Subcutaneous abdominal adipose tissue (tissue), 5 donors: ENCODE measurements at regions not wholly inside any gene's neighbourhood (a gene's known extent, or its start where the extent isn't known, plus 50 kb on each side); places are given as distances from the start of the nearest gene placed in this dataset.
A peak's percentile ranks its signal among the peaks of the same experiment; 100 is the strongest.

Experiments
- H3K27ac ChIP-seq: one replicate; pipeline ENCODE4 v1.7.0; 2013; ENCODE audit warnings: low read depth, mild to moderate bottlenecking, inconsistent platforms, low read length, moderate library complexity
- H3K27me3 ChIP-seq, 5 donors: one replicate each; pipeline ENCODE4 v1.7.0; 2013; ENCODE audit warnings: low read length in 5 of 5, inconsistent platforms in 1 of 5; ENCODE audit not compliant: control insufficient read depth in 5 of 5, insufficient read depth in 4 of 5
- H3K36me3 ChIP-seq, 5 donors: one replicate each; pipeline ENCODE4 v1.7.0; 2013; ENCODE audit warnings: low read length in 5 of 5; ENCODE audit not compliant: control insufficient read depth in 5 of 5, insufficient read depth in 5 of 5
- H3K4me1 ChIP-seq, 5 donors: one replicate each; pipeline ENCODE4 v1.7.0; 2013; ENCODE audit warnings: low read length in 5 of 5, mild to moderate bottlenecking in 3 of 5, moderate library complexity in 1 of 5; ENCODE audit not compliant: control insufficient read depth in 5 of 5, insufficient read depth in 5 of 5
- H3K4me3 ChIP-seq, 5 donors: one replicate each; pipeline ENCODE4 v1.7.0; 2013; ENCODE audit warnings: low read length in 5 of 5, low read depth in 1 of 5
- H3K9ac ChIP-seq, 5 donors: one replicate each; pipeline ENCODE4 v1.7.0; 2013; ENCODE audit warnings: low read length in 5 of 5, mild to moderate bottlenecking in 4 of 5, moderate library complexity in 3 of 5
- H3K9me3 ChIP-seq, 5 donors: one replicate each; pipeline ENCODE4 v1.7.0; 2013; ENCODE audit warnings: low read length in 5 of 5; ENCODE audit not compliant: control insufficient read depth in 5 of 5
- donor health status: healthy.
- donor health status: healthy.
- donor health status: healthy.
- donor health status: healthy.
- donor health status: healthy.

DNA sequence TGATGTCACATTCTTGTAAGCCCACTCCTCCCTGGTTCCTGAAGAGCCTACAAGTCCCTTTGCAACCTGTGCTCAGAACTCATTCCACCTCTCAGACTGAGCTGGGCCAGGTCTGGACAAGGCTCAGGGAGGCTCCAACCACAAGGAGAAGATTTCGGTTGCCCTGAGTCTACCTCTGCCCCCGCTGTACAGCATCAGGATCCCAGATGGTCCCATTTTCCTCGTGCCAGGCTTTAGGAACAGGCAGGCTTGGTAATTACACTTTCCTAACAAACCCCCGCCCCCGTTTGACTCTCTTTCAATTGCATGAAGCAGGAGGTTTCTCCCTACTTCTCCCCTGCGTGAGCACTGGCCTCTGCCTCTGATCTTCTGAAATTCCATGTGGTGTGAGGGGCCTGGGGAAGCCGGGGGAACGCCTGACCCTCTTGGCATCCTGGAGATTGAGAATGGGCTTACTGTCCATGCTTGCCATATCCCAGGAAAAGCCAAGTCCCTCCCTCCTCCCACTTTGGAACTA, 86.9 kb upstream of the CTNNA1 start:
- H3K4me1 ChIP-seq: peaks cover 3 to 33% (median 21%) of the 10 kb centered on the region in 5 donors
- H3K27me3 ChIP-seq: no peaks in the 10 kb centered on the region
- no peaks in the 10 kb centered on the region for H3K36me3 ChIP-seq
- H3K27ac ChIP-seq: no peak overlapping the region
- no peak overlapping the region for H3K9ac ChIP-seq
- no peak overlapping the region for H3K4me3 ChIP-seq
- H3K9me3 ChIP-seq: no peaks in the 10 kb centered on the region

DNA sequence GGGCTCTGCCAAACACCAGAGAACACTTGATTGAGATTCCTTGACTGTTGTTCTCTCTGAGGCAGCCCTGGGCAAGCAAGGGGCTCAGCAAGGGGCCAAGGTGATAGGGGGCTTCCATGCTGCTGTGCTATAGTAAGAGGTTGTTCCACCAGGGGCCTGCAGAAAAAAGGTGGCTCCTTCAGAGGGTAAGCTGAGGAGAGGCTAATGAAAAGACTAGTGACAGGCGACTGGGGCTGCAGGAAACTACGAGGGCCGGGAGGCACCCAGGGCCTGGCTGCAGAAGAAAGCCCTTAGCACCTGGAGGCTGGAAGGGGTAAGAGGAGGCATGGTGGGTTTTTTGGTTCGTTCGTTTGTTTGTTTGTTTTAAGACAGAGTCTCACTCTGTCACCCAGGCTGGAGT, 88.0 kb upstream of the CTNNA1 start:
- Histone ChIP-seq H3K9ac (no peak overlapping the region), H3K36me3 (no peaks in the 10 kb centered on the region)

DNA sequence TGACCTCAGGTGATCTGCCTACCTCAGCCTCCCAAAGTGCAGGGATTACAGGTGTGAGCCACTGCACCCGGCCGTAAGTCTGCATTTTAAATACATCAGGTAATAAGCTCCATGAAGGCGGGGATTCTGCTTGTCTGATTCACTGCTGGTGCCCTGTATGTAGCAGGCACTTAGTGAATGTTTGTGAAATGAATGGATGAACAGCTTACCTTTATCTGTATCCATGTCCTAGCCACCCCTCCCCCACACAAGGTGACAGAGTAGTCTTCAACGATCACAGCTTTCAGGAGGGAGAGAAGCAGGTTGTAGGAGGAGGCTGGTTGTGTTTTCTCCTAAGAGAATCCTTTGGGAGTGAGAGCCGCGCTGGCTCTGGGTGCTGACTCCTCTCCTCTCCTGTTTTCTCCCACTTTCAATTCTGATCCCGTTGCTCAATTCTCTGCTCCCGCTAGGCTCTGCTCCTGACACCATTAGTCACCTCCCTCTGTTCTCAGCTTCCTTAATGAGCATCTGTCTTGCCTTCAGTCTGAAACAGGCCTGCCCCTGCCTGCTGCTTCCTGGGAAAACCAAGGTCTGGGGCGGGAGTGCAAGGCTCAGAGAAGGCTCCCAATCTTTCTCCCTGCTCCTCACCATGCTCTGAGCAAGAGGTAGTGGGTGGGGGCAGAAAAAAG, 88.8 kb upstream of the CTNNA1 start:
- no peaks in the 10 kb centered on the region for H3K27me3 ChIP-seq
- peaks cover 3 to 36% (median 21%) of the 10 kb centered on the region in 5 donors for H3K4me1 ChIP-seq
- no peaks in the 10 kb centered on the region for H3K36me3 ChIP-seq
- no peaks in the 10 kb centered on the region for H3K9me3 ChIP-seq
- H3K27ac ChIP-seq: no peak overlapping the region
- H3K4me3 ChIP-seq: no peak overlapping the region
- no peak overlapping the region for H3K9ac ChIP-seq

More for the DNA sequence above, 88.0 kb upstream of the CTNNA1 start:
- Histone ChIP-seq H3K4me1 (peaks cover 3 to 36% (median 21%) of the 10 kb centered on the region in 5 donors), H3K4me3 (no peak overlapping the region), H3K9me3 (no peaks in the 10 kb centered on the region), H3K27ac (no peak overlapping the region), H3K27me3 (no peaks in the 10 kb centered on the region)

GRCh38 chr5:138663561-138663960, 88.4 kb upstream of the HSPA9 start:
- Histone ChIP-seq H3K9ac (no peak overlapping the region), H3K27me3 (no peaks in the 10 kb centered on the region), H3K9me3 (no peaks in the 10 kb centered on the region), H3K4me3 (peak overlapping the region in 1 of 5 donors; percentile 26), H3K36me3 (no peaks in the 10 kb centered on the region), H3K27ac (no peak overlapping the region), H3K4me1 (peaks cover 3 to 36% (median 21%) of the 10 kb centered on the region in 5 donors)

GRCh38 chr5:138663009-138663408, 87.8 kb upstream of the HSPA9 start:
- no peak overlapping the region for H3K27ac ChIP-seq
- H3K9me3 ChIP-seq: no peaks in the 10 kb centered on the region
- H3K9ac ChIP-seq: no peak overlapping the region
- peaks cover 3 to 36% (median 21%) of the 10 kb centered on the region in 5 donors for H3K4me1 ChIP-seq
- no peaks in the 10 kb centered on the region for H3K36me3 ChIP-seq
- H3K27me3 ChIP-seq: no peaks in the 10 kb centered on the region
- peak overlapping the region in 2 of 5 donors; percentile 12 to 26 for H3K4me3 ChIP-seq

DNA sequence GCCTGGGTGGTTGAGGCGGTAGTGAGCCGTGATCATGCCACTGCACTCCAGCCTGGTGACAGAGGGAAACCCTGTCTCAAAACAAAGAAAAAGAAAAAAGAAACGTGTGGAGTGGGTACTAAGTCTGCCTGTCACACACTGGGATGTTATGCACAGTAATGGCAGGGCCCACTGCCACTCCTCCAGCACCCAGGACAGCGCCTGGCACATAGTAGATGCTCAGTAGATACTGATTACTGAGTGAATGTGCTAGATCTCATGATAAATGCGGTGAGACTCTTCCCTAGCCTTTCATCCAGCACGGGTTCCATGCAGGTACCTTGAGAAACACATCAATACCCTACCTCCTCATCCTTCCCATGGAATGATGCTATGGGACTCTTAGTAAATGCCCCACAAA, 87.4 kb upstream of the HSPA9 start:
- peaks cover 3 to 36% (median 21%) of the 10 kb centered on the region in 5 donors for H3K4me1 ChIP-seq
- no peaks in the 10 kb centered on the region for H3K9me3 ChIP-seq

DNA sequence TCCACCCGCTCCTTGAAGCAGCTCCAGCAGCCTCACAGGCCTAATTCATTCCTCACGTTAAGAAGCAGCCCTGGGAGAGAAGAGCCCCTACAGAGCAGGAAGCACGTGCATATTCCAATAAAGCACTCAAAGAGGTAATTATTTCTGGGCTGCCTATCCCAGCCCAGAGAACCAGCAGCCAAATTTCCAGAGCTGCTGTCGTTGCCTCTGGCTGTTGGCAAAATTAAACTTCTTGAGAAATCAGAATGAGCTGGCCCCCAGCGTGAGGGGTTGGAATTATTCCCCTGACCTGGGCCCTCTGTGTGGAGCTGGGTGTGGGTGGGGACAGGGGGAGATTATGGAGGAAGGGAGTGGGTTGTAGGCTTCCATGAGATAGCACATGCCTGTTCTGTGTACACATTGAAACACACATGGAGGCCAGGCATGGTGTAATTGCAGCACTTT, 86.8 kb upstream of the HSPA9 start:
- Histone ChIP-seq H3K4me3 (no peak overlapping the region), H3K9me3 (no peaks in the 10 kb centered on the region), H3K27ac (no peak overlapping the region), H3K9ac (no peak overlapping the region), H3K4me1 (peaks cover 3 to 42% (median 21%) of the 10 kb centered on the region in 5 donors), H3K27me3 (no peaks in the 10 kb centered on the region), H3K36me3 (no peaks in the 10 kb centered on the region)

More for the DNA sequence above, 87.4 kb upstream of the HSPA9 start:
- no peak overlapping the region for H3K27ac ChIP-seq
- no peak overlapping the region for H3K9ac ChIP-seq
- H3K27me3 ChIP-seq: no peaks in the 10 kb centered on the region
- H3K36me3 ChIP-seq: no peaks in the 10 kb centered on the region
- peak overlapping the region in 1 of 5 donors; percentile 26 for H3K4me3 ChIP-seq

GRCh38 chr5:138661291-138661960, 86.2 kb upstream of the HSPA9 start:
- Histone ChIP-seq H3K4me1 (peaks cover 4 to 45% (median 21%) of the 10 kb centered on the region in 5 donors), H3K27me3 (no peaks in the 10 kb centered on the region), H3K9me3 (no peaks in the 10 kb centered on the region), H3K27ac (no peak overlapping the region), H3K9ac (no peak overlapping the region), H3K36me3 (no peaks in the 10 kb centered on the region), H3K4me3 (no peak overlapping the region)

- no peaks in the 10 kb centered on the region for H3K27me3 ChIP-seq
- H3K36me3 ChIP-seq: no peaks in the 10 kb centered on the region
- peaks cover 6 to 39% (median 21%) of the 10 kb centered on the region in 5 donors for H3K4me1 ChIP-seq
- H3K9ac ChIP-seq: no peak overlapping the region
- H3K4me3 ChIP-seq: no peak overlapping the region
- H3K27ac ChIP-seq: no peak overlapping the region
- no peaks in the 10 kb centered on the region for H3K9me3 ChIP-seq
Measured at GRCh38 chr5:138660051-138660572, 84.9 kb upstream of the HSPA9 start.

DNA sequence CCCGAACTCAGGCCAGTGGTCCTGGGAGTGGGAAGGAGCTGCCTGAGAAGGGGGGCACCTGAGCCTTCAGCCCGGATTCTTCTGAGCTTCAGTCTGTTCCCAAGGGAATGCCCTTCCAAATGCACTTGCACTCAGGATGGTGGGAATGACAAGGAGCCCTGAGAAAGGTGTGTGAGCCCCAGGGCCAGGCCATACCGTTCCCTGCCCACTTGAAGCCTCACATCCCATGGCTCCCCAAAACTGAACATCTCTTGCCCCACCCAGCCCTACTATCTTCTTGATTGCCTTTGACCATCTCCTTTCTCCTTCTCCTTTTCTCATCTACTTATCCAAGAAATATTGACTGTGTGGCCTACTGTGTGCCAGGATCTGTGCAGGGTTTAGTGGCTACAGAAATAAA, 84.4 kb upstream of the HSPA9 start:
- H3K27me3 ChIP-seq: no peaks in the 10 kb centered on the region
- H3K4me1 ChIP-seq: peaks cover 6 to 38% (median 21%) of the 10 kb centered on the region in 5 donors
- no peak overlapping the region for H3K9ac ChIP-seq
- H3K9me3 ChIP-seq: no peaks in the 10 kb centered on the region
- no peak overlapping the region for H3K27ac ChIP-seq
- no peaks in the 10 kb centered on the region for H3K36me3 ChIP-seq
- no peak overlapping the region for H3K4me3 ChIP-seq
